Colonic mucosa (tissue), 4 donors: ENCODE measurements at regions not wholly inside any gene's neighbourhood (a gene's known extent, or its start where the extent isn't known, plus 50 kb on each side); places are given as distances from the start of the nearest gene placed in this dataset.

Source experiments
- DNase-seq: peaks from one replicate; pipeline ENCODE4 v3.0.0-alpha.2; 2020
- H3K27ac ChIP-seq: fragments of 200-600 bp; one replicate; pipeline ENCODE4 v1.8.0; 2021
- H3K27me3 ChIP-seq: fragments of 200-600 bp; one replicate; pipeline ENCODE4 v1.8.0; 2021
- H3K36me3 ChIP-seq: fragments of 200-600 bp; one replicate; pipeline ENCODE4 v1.8.0; 2021
- H3K4me1 ChIP-seq: fragments of 200-600 bp; one replicate; pipeline ENCODE4 v1.8.0; 2021; ENCODE audit warnings: mild to moderate bottlenecking
- H3K4me3 ChIP-seq: fragments of 200-600 bp; one replicate; pipeline ENCODE4 v1.8.0; 2021
- H3K9ac ChIP-seq, 2 donors: one replicate each; pipeline ENCODE4 v1.7.0; 2013; ENCODE audit warnings: control low read depth in 2 of 2, low read depth in 2 of 2, low read length in 2 of 2
- H3K9me3 ChIP-seq: fragments of 200-600 bp; one replicate; pipeline ENCODE4 v1.8.0; 2021
- intact Hi-C: fragments of 100-400 bp; cut with DNase I; formaldehyde crosslinking; loops from one replicate; pipeline ENCODE4 v1.14.1; 2022
- TF ChIP-seq, protein P1 (sequence below): fragments of 200-600 bp; IDR thresholded peaks from one replicate; pipeline ENCODE4 v1.8.0; 2022; ENCODE audit warnings: antibody characterized with exemption, mild to moderate bottlenecking
- donor health status: healthy.
- donor health status: DM: no; HTN: no; CAD: no.
- donor health status: DM: no; HTN: no; CAD: no.

DNA sequence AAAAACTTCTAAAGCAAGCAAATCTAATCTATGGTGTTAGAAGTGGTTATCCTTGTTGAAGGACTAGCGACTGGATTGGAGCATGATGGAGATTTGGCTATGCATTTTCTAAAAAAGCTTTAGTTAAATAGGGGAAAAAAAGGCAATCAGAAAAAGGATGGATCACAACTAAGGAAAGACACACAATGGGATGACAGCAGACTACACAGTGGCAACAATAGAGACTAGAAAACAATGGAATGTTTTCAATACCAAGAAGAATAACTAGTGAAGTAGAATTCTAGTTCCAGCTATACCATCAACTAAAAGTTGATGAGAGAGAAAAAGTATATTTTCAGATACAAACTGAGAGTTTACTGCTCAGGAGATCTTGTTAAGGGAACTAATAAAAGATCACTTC, 605.8 kb downstream of the PTPRU start:
- Histone ChIP-seq H3K4me1 (no peaks in the 10 kb centered on the region), H3K9ac (no peak overlapping the region), H3K27ac (no peak overlapping the region), H3K27me3 (no peaks in the 10 kb centered on the region), H3K36me3 (no peaks in the 10 kb centered on the region), H3K4me3 (no peak overlapping the region), H3K9me3 (no peaks in the 10 kb centered on the region)
- TF ChIP-seq, protein P1, sequence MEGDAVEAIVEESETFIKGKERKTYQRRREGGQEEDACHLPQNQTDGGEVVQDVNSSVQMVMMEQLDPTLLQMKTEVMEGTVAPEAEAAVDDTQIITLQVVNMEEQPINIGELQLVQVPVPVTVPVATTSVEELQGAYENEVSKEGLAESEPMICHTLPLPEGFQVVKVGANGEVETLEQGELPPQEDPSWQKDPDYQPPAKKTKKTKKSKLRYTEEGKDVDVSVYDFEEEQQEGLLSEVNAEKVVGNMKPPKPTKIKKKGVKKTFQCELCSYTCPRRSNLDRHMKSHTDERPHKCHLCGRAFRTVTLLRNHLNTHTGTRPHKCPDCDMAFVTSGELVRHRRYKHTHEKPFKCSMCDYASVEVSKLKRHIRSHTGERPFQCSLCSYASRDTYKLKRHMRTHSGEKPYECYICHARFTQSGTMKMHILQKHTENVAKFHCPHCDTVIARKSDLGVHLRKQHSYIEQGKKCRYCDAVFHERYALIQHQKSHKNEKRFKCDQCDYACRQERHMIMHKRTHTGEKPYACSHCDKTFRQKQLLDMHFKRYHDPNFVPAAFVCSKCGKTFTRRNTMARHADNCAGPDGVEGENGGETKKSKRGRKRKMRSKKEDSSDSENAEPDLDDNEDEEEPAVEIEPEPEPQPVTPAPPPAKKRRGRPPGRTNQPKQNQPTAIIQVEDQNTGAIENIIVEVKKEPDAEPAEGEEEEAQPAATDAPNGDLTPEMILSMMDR: no peak
- intact Hi-C loops: no loop called here
- DNase-seq: no peak

DNA sequence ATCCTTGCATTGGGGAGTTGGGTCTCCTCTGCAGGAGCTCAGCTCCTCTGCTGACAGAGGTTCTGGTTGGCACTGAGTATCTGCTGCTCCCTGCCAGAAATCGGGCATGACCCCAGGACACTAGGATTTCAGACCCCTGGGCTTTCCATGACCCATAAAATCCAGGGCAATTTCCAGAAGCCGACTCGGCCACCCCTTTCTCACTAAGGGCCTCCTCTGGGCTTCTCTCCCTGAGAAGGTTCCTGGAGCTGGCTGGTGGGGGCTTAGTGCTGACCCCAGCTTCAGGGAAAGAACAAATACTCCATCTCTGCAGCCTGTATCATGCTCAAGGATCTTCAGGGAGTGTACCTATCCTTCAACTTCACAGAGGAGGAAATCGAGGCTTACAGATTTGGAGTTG, 603.4 kb downstream of the PTPRU start:
- TF ChIP-seq, protein P1: no peak
- H3K27me3 ChIP-seq: no peaks in the 10 kb centered on the region

DNA sequence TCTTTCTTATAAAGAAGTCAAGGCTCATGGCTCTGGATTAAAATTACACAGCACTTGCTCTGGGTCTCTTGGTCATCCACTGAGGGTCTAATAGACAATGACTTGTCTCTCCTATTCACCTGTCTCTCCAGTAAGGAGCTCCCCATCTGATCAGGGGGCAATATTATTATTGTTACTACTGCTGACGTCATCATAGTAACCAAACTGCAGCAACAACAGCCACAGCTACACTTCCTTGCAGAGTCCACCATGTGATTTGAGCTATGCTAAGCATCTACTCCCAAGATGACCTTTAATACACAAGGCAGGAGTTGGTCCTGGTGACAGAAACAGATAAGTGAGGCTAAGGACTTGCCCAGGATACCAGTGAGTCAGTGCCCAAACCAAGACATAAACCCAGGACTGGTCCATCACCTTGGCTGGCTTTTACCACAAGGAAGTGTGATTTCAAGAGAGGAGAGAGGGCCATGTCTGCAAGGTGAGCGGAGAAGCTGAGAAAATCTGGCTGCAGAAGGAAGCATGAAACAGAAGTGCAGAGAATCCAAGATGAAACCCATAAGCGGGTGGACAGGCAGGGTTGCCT, 602.5 kb downstream of the PTPRU start:
- intact Hi-C loops: no loop called here
- Histone ChIP-seq H3K27ac (no peak overlapping the region), H3K36me3 (no peaks in the 10 kb centered on the region), H3K9me3 (no peaks in the 10 kb centered on the region), H3K9ac (no peak overlapping the region), H3K4me1 (no peaks in the 10 kb centered on the region), H3K27me3 (no peaks in the 10 kb centered on the region), H3K4me3 (no peak overlapping the region)
- TF ChIP-seq, protein P1: no peak
- no peak for DNase-seq

More for the DNA sequence above, 603.4 kb downstream of the PTPRU start:
- Histone ChIP-seq H3K36me3 (no peaks in the 10 kb centered on the region), H3K9ac (no peak overlapping the region), H3K4me1 (no peaks in the 10 kb centered on the region), H3K4me3 (no peak overlapping the region), H3K27ac (no peak overlapping the region), H3K9me3 (no peaks in the 10 kb centered on the region)
- intact Hi-C loops: no loop called here
- DNase-seq: no peak

DNA sequence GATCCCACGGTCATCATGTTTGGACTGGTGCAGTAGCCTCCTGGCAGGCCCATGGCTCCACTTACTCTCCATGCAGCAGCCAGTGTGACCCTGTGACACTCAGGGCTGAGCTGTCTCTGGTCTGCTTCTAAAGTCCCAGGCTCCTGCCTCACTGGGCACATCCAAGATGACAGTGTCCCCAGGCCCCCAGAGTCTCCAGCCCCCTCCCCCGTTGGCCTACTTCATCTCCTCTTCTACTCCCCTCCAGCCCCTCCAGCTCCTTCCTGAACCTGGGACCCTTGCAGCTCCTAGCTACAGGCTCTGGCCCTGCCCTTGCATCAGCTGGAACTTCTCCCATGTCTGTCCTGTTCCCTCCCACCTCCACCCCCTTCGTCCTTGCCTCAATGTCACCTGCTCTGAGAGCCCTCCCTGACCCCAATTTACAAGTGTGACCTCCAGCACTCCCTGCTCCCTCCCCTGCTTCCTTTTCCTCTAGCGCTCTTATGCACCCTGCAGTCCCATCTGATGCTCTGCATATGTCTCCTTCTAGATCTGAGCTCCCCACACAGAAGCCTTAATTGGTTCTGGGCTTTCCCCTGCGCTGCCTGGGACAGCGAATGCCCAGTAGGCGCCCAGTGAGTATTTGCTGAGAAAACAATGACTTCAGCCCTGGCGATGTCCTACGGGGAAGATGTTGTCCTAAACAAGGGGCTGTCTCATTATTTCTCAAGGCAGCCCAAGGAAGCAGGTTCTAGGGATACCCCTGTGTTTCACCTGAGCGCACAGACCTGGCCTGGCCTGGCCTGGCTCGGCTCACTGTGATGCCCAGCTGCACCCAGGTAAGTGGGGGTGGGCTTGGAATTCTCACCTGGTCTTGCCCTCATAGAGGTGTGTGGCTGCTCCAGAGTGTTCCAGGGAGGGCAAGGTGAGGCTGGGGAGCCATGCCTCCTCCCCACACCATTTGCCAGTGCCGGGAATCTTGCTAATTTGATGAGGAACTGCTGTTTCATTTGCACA, 600.6 kb downstream of the PTPRU start:
- TF ChIP-seq, protein P1: no peak
- Histone ChIP-seq H3K9ac (no peak overlapping the region), H3K9me3 (no peaks in the 10 kb centered on the region), H3K27me3 (no peaks in the 10 kb centered on the region), H3K27ac (no peak overlapping the region), H3K36me3 (no peaks in the 10 kb centered on the region), H3K4me3 (no peak overlapping the region), H3K4me1 (no peaks in the 10 kb centered on the region)
- intact Hi-C loops: no loop called here
- DNase-seq: no peak

DNA sequence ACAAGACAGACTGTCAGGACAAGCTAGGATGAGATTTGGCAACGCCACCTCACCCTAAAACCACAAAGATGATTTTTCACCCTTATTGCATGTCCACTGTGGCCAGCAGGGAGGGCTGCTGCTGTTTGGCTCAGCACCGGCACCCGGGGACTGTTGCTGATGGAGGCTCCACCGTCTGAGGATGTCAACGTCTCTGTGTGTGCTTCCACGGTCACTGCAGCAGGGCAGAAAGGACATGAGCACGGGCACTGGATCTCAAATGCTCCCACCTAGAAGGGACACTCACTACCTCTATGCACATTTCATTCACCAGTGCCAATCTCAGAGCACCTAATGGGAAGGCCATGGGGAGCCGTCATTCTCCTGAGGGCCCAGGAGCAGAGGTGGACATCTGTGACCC, 599.6 kb downstream of the PTPRU start:
- Histone ChIP-seq H3K36me3 (no peaks in the 10 kb centered on the region), H3K4me3 (no peak overlapping the region), H3K4me1 (no peaks in the 10 kb centered on the region), H3K27me3 (no peaks in the 10 kb centered on the region), H3K9me3 (no peaks in the 10 kb centered on the region), H3K27ac (no peak overlapping the region), H3K9ac (no peak overlapping the region)
- TF ChIP-seq, protein P1: no peak
- DNase-seq: no peak
- intact Hi-C loops: no loop called here
